Putamen (tissue), 1 donor: ENCODE measurements at regions not wholly inside any gene's neighbourhood (a gene's known extent, or its start where the extent isn't known, plus 50 kb on each side); places are given as distances from the start of the nearest gene placed in this dataset.
"Not testable (repeated sequence)": the region's sequence is repeated elsewhere in the genome, so short reads cannot be mapped to it uniquely, and the experiment has no call there.

Experiments
- DNase-seq: peaks from one replicate; pipeline ENCODE4 v3.0.0-alpha.2; 2016; ENCODE audit warnings: low spot score

DNA sequence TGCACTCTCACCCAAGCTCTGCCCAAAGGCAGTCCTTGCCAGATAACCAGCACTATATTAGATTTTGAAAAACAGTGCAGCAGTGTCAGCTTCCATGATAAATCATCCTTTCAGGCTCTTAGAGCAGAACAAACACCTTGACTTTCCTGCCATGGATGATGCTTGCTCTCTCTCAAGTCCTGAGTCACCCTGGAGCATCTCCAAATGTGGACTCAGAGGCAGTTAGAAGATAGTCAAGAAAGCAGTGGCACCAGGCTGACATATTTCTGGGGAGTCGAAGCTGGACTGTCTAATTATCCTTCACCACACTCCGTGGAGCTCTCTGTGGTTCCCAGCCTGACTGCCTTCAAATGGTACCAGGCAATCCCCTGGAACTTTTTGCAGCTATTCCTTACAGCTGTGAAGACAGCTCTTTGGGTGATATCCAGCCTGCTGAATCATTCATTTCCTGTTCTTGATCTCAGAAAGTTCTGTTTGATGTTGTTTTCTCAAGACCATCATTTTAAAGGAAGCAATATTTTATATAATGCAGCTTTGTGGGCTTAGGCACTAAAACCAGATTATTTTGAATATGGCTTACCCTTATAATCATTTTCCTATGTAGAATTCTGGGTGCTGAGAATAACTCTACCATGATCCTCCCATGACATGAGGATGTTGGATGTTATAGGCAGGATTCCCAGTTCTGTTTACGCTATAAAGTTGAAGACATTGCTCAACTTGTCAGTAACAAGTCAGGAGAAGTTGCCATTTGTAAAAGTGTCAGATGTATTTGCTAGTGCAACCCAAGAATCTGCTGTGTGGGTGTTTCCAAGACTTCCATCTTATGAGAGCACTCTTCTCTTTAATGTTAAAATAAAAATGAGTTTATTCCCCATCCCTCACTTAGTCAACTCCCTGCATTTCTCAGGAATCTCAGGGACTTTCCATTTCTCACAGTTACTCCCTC is 233.8 kb downstream of the C7orf25 start:
- no peak for DNase-seq

- no peak for DNase-seq
Observed at GRCh38 chr7:42674541-42674940, 237.3 kb downstream of the C7orf25 start.

DNA sequence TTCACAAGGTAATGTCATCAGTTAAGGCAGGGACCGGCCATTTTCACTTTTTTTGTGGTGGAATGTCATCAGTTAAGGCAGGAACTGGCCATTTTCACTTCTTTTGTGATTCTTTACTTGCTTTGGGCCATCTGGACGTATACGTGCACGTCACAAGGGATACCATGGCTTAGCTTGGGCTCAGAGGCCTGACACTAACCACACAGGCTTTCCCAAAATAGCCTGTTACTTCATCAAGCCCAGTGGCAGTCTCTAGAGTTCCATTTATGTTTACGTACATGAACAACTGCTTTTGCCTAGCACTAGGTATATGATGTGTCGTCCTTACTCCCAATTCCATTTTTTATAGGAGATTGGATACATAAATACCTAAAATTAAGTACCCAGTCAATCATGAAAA is 237.9 kb downstream of the C7orf25 start:
- no peak for DNase-seq

- no peak for DNase-seq
Observed at GRCh38 chr7:42672339-42672999, 239.4 kb downstream of the C7orf25 start.

GRCh38 chr7:42671627-42672026 is 240.2 kb downstream of the C7orf25 start:
- DNase-seq, result no peak

DNA sequence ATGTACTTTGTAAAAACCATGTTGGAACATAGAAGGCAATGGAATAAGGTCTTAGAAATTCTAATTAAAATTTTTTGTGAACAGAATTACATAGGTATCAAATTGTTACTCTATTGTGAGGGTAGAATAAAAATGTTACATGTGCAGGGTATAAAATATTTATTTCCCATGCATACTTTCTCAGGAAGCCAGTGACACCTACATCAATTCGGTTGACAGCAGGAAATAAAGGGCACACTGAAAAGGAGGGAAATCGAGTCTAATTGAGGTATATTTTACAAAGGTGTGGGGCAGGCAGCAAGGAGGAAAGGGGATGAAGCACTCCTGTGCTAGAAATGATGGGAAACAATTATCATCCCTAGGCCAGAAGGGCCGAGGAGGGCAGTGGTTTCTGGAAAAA is 244.9 kb downstream of the C7orf25 start:
- no peak for DNase-seq

DNA sequence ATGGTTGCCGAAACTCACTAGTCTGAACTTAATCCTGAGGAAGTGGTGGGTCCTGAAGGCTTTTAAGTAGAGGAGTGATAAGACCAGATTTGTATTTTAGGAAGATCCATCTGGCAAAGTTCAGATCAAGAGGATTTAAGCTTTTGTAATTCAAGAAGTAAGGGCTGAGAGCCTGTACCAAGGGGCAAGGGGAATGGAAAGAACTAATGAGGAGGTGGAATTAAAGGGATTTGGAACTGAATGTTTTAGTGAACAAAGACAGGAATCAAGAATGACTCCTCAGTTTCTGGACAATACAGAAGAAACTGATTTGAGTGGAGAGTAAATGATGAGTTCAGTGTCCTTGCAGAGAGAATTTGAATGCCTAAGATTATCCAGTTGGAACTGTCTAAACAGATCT is 249.0 kb downstream of the C7orf25 start:
- DNase-seq, result no peak

DNA sequence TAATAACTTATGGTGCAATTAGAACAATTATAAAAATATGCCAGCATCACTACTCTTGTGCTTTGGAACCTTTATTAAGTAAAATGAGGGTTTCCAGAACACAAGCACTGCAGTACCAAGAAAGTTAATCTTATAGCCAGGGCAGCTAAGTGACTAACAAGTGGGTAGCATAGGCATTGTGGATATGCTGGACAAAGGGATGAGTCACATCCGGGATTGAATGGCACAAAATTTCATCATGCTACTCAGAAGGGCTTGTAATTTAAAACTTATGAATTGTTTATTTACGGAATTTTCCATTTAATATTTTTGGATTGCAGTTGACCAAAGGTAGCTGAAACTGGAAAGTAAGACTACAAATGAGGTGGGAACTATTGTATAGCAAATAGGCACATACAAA is 250.6 kb downstream of the C7orf25 start:
- DNase-seq, result no peak

DNA sequence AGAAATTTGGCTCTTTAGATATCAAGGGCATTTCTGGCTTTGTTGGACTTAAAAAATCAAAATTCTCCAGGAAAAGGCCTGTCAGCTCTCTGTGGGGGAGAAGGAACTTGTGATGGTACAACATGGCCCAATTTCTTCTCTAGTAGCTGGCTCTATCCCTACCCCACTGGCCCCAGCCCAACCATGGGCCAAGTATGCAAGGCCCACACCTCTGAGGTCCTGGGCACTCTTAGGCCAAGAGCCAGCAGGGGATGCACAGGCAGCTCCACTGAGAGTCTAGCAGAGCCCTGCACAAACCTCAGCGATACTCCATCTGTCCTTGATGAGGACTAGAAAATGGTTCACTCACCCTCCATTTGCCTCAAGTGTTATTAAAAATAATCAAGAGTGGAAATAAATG is 261.2 kb downstream of the C7orf25 start:
- DNase-seq, result no peak

DNA sequence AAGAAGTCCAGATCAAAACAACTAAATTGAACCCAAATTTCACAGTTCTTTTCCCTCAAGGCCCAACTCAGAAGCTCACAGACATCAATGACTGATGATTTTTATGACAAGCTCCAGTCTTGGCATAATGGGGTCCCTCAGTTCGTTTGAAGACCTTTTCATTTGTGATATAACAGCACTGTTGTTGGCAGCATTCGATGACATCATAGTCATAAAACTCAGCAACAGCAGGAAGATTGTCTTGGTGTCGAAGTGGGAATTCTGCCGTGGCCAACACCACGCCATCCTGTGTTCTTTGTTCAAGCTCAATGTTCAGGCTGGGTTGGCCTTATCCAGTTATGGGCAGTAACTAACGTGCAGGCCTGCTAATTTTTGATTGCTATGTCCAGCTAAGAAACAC is 261.7 kb downstream of the C7orf25 start:
- peak; percentile 68 for DNase-seq

GRCh38 chr7:42645906-42646305 is 266.0 kb downstream of the C7orf25 start:
- no peak for DNase-seq

- no peak for DNase-seq
Observed at GRCh38 chr7:42642699-42643098, 269.2 kb downstream of the C7orf25 start.

- DNase-seq, result no peak
Observed at GRCh38 chr7:42639930-42640329, 271.9 kb downstream of the C7orf25 start.

DNA sequence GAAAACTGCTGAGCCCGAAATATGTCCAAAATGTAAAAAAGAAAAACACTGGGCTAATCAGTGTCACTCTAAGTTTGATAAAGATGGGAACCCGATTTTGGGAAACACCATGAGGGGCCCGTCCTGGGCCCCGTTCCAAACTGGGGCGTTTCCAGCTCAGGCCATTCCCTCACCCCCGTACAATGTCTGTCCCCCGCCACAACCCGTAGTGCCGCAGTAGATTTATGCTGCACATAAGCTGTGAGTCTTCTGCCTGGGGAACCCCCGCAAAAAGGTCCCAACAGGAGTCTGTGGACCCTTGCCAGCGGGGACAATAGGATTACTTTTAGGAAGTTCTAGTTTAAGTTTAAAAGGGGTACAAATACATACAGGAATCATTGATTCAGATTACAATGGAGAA is 275.5 kb downstream of the C7orf25 start:
- DNase-seq, result not testable (repeated sequence)

GRCh38 chr7:42628054-42628453 is 283.8 kb downstream of the C7orf25 start:
- DNase-seq, result no peak

DNA sequence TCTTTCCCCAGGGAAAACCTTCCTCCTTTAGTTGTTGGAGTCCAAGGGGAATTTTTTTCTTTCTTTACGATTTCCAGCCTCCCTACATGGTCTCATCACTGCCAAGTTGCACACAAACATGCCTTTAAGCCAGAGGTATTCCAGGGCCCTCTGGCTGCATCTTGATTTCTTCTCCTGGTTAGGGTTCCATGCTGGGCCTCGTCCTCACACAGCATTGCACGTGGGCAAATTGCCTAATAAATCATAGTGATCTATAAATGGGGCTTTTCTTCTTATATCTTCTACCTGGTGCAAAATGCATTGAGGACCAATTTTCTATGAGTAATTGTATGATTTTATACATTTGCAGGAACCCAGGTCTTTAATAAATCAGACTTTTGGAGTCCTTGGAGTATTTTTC is 284.2 kb downstream of the C7orf25 start:
- no peak for DNase-seq

GRCh38 chr7:42627101-42627500 is 284.8 kb downstream of the C7orf25 start:
- DNase-seq, result no peak

DNA sequence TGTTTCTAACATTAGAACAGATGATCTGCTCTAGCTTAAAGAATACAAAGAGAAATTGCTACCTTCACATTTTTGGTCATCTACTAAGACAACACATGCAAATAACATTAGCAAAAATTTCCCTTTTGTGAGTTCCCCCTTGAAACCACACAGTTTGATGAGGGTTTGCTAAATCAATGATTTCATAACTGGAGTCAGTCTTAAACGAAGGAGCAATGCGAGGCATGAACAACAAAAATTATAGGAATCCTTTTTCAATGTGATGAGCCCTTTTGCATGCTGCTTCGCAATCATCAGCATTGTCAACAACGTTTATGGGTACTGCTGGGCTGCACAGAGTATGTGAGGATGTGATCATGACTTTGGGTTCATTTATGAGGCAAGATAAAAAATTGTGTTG is 286.4 kb downstream of the C7orf25 start:
- DNase-seq, result no peak

DNA sequence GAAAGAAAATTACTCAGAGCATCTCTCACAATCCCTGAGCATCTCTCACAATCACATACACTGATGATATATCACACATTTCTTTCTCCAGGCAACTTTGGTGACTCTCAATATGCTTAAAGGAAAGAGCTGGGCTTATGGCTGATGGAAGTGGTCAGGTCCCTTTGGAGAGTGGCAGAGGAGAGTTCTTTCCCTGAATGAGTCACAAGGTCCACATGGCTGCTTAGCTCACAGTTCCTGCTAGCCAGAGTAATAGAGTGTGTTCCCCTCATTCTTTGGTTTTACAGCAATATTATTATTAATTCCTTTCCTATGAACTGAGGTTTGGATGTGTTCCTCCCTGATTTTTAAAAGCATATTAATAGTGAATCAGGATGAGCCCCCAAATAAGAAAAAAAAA is 287.4 kb downstream of the C7orf25 start:
- DNase-seq, result no peak

GRCh38 chr7:42621543-42622219 is 290.2 kb downstream of the C7orf25 start:
- no peak for DNase-seq

DNA sequence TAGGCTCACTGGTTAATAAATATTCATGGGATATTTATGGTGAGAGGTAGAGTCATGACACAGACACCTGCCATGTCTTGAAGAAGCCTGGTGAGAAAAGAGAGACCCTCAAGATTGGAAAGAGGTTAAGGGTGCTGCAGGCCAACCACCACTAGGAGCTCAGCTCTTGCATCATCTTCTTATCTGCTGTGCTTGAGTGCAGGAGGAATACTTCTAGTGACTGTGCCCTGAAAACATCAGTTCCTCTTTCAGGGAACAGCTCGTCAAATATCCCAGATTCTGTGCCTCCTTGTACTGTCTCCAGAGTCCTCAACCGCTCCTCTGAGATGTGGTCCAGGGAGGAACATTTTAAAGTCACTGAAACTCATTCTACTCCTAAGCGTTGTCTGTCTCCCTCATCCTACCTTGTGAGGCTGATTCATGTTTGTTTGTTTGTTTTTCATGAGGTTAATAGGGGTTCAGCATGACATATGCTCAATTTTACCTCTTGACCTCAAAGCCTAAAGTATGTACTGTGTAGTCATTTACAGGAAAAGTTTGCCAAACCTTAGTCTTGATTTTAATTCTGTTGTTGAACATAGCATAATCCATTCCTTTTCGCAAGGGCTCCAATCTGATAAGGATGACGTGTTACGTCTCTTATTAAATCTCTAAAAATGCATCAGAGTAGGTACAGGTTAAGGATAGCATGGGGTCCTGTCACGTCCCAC is 293.1 kb downstream of the C7orf25 start:
- no peak for DNase-seq

GRCh38 chr7:42617806-42618457 is 293.9 kb downstream of the C7orf25 start:
- no peak for DNase-seq
